GM23338 (cell line): ENCODE measurements at regions not wholly inside any gene's neighbourhood (a gene's known extent, or its start where the extent isn't known, plus 50 kb on each side); places are given as distances from the start of the nearest gene placed in this dataset.

Experiments used
- ATAC-seq: fragments of 200-7000 bp; cut with Tn5 transposase; 3 replicates; pipeline ENCODE4 v1.9.1; 2020
- DNase-seq: peaks from one replicate; pipeline ENCODE4 v3.0.0-alpha.2; 2015; ENCODE audit warnings: low spot score
- H2AFZ ChIP-seq: fragments of 200-600 bp; sonication (generic); 2 replicates; pipeline ENCODE4 v1.8.0; 2016; ENCODE audit warnings: antibody characterized with exemption, mild to moderate bottlenecking, moderate library complexity
- H3F3A ChIP-seq: fragments of 200-600 bp; sonication (generic); replicated peaks from 2 replicates; pipeline ENCODE4 v1.8.0; 2017; ENCODE audit warnings: antibody characterized with exemption, mixed run types, low read depth
- H3K27ac ChIP-seq: fragments of 200-600 bp; sonication (generic); 2 replicates; pipeline ENCODE4 v1.6.1; 2016; ENCODE audit warnings: low read depth
- H3K27me3 ChIP-seq: fragments of 200-600 bp; sonication (generic); 2 replicates; pipeline ENCODE4 v1.8.0; 2016; ENCODE audit warnings: mild to moderate bottlenecking, mixed run types, moderate library complexity; ENCODE audit not compliant: insufficient read depth
- H3K36me3 ChIP-seq: fragments of 200-600 bp; sonication (generic); 2 replicates; pipeline ENCODE4 v1.8.0; 2016; ENCODE audit warnings: mild to moderate bottlenecking; ENCODE audit not compliant: insufficient read depth
- H3K4me1 ChIP-seq: fragments of 200-600 bp; sonication (generic); 2 replicates; pipeline ENCODE4 v1.8.0; 2016; ENCODE audit warnings: mild to moderate bottlenecking, moderate library complexity; ENCODE audit not compliant: insufficient read depth
- H3K4me2 ChIP-seq: fragments of 200-600 bp; sonication (generic); 2 replicates; pipeline ENCODE4 v1.7.1; 2017; ENCODE audit warnings: mixed run types
- H3K4me3 ChIP-seq: fragments of 200-600 bp; sonication (generic); 2 replicates; pipeline ENCODE4 v1.6.1; 2016; ENCODE audit warnings: mixed run types
- H3K79me2 ChIP-seq: fragments of 200-600 bp; sonication (generic); replicated peaks from 2 replicates; pipeline ENCODE4 v1.8.0; 2017; ENCODE audit warnings: mild to moderate bottlenecking; ENCODE audit not compliant: insufficient read depth
- H3K9me2 ChIP-seq: fragments of 200-600 bp; sonication (generic); 2 replicates; pipeline ENCODE4 v1.8.0; 2017; ENCODE audit not compliant: insufficient read depth
- H4K20me1 ChIP-seq: fragments of 200-600 bp; sonication (generic); replicated peaks from 2 replicates; pipeline ENCODE4 v1.8.0; 2017; ENCODE audit warnings: mild to moderate bottlenecking; ENCODE audit not compliant: insufficient read depth
- H3K27ac Mint-ChIP-seq: 2 replicates; pipeline ENCODE4 v1.8.0; 2020; ENCODE audit warnings: inconsistent platforms, mild to moderate bottlenecking, moderate library complexity, mixed read lengths
- H3K27me3 Mint-ChIP-seq: 3 replicates; pipeline ENCODE4 v1.8.0; 2022; ENCODE audit warnings: low read depth, mild to moderate bottlenecking, moderate library complexity, mixed read lengths, inconsistent platforms; ENCODE audit not compliant: insufficient read depth, poor library complexity
- H3K36me3 Mint-ChIP-seq: 3 replicates; pipeline ENCODE4 v1.8.0; 2021; ENCODE audit warnings: low read depth, mild to moderate bottlenecking, inconsistent platforms, moderate library complexity, mixed read lengths
- H3K4me1 Mint-ChIP-seq: 3 replicates; pipeline ENCODE4 v1.8.0; 2020; ENCODE audit warnings: mild to moderate bottlenecking, inconsistent platforms, mixed read lengths
- H3K4me3 Mint-ChIP-seq: 3 replicates; pipeline ENCODE4 v1.8.0; 2021; ENCODE audit warnings: moderate library complexity, mild to moderate bottlenecking, inconsistent platforms, mixed read lengths
- H3K9me3 Mint-ChIP-seq: 3 replicates; pipeline ENCODE4 v1.8.0; 2020; ENCODE audit warnings: moderate library complexity, mild to moderate bottlenecking, inconsistent platforms, mixed read lengths
- ETS1 ChIP-seq: IDR thresholded peaks from 2 replicates; pipeline ENCODE4 v1.6.1; 2016; ENCODE audit warnings: antibody characterized with exemption
- EZH2 ChIP-seq: fragments of 200-600 bp; sonication (generic); IDR thresholded peaks from one replicate; pipeline ENCODE4 v1.8.0; 2017; ENCODE audit warnings: antibody characterized with exemption, mild to moderate bottlenecking, low read depth; ENCODE audit not compliant: unreplicated experiment
- EZH2phosphoT487 ChIP-seq: fragments of 200-600 bp; sonication (generic); IDR thresholded peaks from one replicate; pipeline ENCODE4 v1.8.1; 2018; ENCODE audit warnings: antibody characterized with exemption; ENCODE audit not compliant: unreplicated experiment
- JUNB ChIP-seq: IDR thresholded peaks from one replicate; pipeline ENCODE4 v1.6.1; 2016; ENCODE audit warnings: antibody characterized with exemption; ENCODE audit not compliant: unreplicated experiment
- NANOG ChIP-seq: IDR thresholded peaks from 2 replicates; pipeline ENCODE4 v1.6.1; 2016; ENCODE audit warnings: antibody characterized with exemption, borderline replicate concordance
- POLR2AphosphoS5 ChIP-seq: IDR thresholded peaks from 2 replicates; pipeline ENCODE4 v1.6.1; 2016; ENCODE audit warnings: antibody characterized with exemption, low read depth
- STAT1 ChIP-seq: IDR thresholded peaks from one replicate; pipeline ENCODE4 v1.6.1; 2016; ENCODE audit warnings: antibody characterized with exemption; ENCODE audit not compliant: unreplicated experiment
- ZNF114 ChIP-seq: fragments of 250-450 bp; sonication (Bioruptor Pico); IDR thresholded peaks from 2 replicates; pipeline ENCODE4 v1.5.0; 2020; ENCODE audit warnings: mild to moderate bottlenecking, moderate library complexity
- ZNF331 ChIP-seq: fragments of 250-450 bp; sonication (Bioruptor Pico); IDR thresholded peaks from 2 replicates; pipeline ENCODE4 v1.5.0; 2020; ENCODE audit warnings: low read depth, mild to moderate bottlenecking, moderate library complexity
- TF ChIP-seq, protein P1 (sequence below), 2 experiments: fragments of 200-600 bp in 1 of 2; sonication (generic) in 1 of 2; conservative IDR thresholded peaks; 2 replicates each; pipeline versions ENCODE4 v1.5.1 to v1.6.1; 2016 to 2017; ENCODE audit warnings: antibody characterized with exemption in 2 of 2, low read depth in 2 of 2, mild to moderate bottlenecking in 2 of 2, moderate library complexity in 1 of 2
- TF ChIP-seq, protein P2 (sequence below): fragments of 250-450 bp; sonication (Bioruptor Pico); IDR thresholded peaks from 2 replicates; pipeline ENCODE4 v1.5.0; 2020; ENCODE audit warnings: mild to moderate bottlenecking, moderate library complexity
- TF ChIP-seq, protein P3 (sequence below): IDR thresholded peaks from one replicate; pipeline ENCODE4 v1.6.1; 2018; ENCODE audit warnings: antibody characterized with exemption; ENCODE audit not compliant: unreplicated experiment

DNA sequence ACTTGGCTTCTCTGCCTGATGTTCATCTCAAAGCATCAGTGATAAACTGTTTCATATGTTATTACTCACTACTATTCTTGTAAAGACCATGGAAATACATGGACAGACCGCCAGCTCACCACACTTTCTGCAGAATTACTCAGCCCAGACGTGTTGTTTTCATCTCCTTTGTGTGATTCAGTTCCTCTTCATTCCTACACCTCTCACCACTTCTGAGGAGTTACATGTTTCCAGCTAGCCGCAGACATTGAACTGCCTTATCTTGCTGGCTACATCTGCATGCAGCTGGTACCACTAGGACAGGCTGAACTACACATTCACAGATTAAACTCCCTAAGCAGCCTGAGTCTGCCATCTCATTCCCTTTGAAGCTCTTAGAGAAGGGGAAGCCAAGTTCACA, 443.2 kb upstream of the FGF16 start:
- no peaks in the 10 kb centered on the region for H3K4me1 Mint-ChIP-seq
- Histone ChIP-seq H3F3A (no peaks in the 10 kb centered on the region), H3K4me3 (no peak overlapping the region), H2AFZ (no peak overlapping the region), H4K20me1 (no peaks in the 10 kb centered on the region), H3K36me3 (no peaks in the 10 kb centered on the region), H3K4me2 (no peak overlapping the region), H3K27me3 (no peaks in the 10 kb centered on the region), H3K4me1 (no peaks in the 10 kb centered on the region), H3K79me2 (no peaks in the 10 kb centered on the region), H3K27ac (no peak overlapping the region), H3K9me2 (no peaks in the 10 kb centered on the region)
- no peak for TF ChIP-seq POLR2AphosphoS5
- TF ChIP-seq EZH2phosphoT487: no peak
- TF ChIP-seq ZNF114: no peak
- no peak for TF ChIP-seq EZH2
- TF ChIP-seq, protein P1, sequence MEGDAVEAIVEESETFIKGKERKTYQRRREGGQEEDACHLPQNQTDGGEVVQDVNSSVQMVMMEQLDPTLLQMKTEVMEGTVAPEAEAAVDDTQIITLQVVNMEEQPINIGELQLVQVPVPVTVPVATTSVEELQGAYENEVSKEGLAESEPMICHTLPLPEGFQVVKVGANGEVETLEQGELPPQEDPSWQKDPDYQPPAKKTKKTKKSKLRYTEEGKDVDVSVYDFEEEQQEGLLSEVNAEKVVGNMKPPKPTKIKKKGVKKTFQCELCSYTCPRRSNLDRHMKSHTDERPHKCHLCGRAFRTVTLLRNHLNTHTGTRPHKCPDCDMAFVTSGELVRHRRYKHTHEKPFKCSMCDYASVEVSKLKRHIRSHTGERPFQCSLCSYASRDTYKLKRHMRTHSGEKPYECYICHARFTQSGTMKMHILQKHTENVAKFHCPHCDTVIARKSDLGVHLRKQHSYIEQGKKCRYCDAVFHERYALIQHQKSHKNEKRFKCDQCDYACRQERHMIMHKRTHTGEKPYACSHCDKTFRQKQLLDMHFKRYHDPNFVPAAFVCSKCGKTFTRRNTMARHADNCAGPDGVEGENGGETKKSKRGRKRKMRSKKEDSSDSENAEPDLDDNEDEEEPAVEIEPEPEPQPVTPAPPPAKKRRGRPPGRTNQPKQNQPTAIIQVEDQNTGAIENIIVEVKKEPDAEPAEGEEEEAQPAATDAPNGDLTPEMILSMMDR (conservative IDR thresholded peaks at IDR 0.05; ENCODE audit: low read depth in 2 of 2): no peak
- TF ChIP-seq JUNB: no peak
- TF ChIP-seq NANOG: no peak
- no peak for TF ChIP-seq STAT1
- no peak for TF ChIP-seq ZNF331 (CRISPR knock-in tag)
- TF ChIP-seq ETS1: no peak
- TF ChIP-seq, protein P2, sequence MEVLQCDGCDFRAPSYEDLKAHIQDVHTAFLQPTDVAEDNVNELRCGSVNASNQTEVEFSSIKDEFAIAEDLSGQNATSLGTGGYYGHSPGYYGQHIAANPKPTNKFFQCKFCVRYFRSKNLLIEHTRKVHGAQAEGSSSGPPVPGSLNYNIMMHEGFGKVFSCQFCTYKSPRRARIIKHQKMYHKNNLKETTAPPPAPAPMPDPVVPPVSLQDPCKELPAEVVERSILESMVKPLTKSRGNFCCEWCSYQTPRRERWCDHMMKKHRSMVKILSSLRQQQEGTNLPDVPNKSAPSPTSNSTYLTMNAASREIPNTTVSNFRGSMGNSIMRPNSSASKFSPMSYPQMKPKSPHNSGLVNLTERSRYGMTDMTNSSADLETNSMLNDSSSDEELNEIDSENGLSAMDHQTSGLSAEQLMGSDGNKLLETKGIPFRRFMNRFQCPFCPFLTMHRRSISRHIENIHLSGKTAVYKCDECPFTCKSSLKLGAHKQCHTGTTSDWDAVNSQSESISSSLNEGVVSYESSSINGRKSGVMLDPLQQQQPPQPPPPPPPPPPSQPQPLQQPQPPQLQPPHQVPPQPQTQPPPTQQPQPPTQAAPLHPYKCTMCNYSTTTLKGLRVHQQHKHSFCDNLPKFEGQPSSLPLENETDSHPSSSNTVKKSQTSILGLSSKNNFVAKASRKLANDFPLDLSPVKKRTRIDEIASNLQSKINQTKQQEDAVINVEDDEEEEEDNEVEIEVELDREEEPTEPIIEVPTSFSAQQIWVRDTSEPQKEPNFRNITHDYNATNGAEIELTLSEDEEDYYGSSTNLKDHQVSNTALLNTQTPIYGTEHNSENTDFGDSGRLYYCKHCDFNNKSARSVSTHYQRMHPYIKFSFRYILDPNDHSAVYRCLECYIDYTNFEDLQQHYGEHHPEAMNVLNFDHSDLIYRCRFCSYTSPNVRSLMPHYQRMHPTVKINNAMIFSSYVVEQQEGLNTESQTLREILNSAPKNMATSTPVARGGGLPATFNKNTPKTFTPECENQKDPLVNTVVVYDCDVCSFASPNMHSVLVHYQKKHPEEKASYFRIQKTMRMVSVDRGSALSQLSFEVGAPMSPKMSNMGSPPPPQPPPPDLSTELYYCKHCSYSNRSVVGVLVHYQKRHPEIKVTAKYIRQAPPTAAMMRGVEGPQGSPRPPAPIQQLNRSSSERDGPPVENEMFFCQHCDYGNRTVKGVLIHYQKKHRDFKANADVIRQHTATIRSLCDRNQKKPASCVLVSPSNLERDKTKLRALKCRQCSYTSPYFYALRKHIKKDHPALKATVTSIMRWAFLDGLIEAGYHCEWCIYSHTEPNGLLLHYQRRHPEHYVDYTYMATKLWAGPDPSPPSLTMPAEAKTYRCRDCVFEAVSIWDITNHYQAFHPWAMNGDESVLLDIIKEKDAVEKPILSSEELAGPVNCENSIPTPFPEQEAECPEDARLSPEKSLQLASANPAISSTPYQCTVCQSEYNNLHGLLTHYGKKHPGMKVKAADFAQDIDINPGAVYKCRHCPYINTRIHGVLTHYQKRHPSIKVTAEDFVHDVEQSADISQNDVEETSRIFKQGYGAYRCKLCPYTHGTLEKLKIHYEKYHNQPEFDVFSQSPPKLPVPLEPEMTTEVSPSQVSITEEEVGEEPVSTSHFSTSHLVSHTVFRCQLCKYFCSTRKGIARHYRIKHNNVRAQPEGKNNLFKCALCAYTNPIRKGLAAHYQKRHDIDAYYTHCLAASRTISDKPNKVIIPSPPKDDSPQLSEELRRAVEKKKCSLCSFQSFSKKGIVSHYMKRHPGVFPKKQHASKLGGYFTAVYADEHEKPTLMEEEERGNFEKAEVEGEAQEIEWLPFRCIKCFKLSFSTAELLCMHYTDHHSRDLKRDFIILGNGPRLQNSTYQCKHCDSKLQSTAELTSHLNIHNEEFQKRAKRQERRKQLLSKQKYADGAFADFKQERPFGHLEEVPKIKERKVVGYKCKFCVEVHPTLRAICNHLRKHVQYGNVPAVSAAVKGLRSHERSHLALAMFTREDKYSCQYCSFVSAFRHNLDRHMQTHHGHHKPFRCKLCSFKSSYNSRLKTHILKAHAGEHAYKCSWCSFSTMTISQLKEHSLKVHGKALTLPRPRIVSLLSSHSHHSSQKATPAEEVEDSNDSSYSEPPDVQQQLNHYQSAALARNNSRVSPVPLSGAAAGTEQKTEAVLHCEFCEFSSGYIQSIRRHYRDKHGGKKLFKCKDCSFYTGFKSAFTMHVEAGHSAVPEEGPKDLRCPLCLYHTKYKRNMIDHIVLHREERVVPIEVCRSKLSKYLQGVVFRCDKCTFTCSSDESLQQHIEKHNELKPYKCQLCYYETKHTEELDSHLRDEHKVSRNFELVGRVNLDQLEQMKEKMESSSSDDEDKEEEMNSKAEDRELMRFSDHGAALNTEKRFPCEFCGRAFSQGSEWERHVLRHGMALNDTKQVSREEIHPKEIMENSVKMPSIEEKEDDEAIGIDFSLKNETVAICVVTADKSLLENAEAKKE (CRISPR knock-in tag): no peak
- TF ChIP-seq, protein P3, sequence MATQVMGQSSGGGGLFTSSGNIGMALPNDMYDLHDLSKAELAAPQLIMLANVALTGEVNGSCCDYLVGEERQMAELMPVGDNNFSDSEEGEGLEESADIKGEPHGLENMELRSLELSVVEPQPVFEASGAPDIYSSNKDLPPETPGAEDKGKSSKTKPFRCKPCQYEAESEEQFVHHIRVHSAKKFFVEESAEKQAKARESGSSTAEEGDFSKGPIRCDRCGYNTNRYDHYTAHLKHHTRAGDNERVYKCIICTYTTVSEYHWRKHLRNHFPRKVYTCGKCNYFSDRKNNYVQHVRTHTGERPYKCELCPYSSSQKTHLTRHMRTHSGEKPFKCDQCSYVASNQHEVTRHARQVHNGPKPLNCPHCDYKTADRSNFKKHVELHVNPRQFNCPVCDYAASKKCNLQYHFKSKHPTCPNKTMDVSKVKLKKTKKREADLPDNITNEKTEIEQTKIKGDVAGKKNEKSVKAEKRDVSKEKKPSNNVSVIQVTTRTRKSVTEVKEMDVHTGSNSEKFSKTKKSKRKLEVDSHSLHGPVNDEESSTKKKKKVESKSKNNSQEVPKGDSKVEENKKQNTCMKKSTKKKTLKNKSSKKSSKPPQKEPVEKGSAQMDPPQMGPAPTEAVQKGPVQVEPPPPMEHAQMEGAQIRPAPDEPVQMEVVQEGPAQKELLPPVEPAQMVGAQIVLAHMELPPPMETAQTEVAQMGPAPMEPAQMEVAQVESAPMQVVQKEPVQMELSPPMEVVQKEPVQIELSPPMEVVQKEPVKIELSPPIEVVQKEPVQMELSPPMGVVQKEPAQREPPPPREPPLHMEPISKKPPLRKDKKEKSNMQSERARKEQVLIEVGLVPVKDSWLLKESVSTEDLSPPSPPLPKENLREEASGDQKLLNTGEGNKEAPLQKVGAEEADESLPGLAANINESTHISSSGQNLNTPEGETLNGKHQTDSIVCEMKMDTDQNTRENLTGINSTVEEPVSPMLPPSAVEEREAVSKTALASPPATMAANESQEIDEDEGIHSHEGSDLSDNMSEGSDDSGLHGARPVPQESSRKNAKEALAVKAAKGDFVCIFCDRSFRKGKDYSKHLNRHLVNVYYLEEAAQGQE: no peak
- H3K27me3 Mint-ChIP-seq: no peaks in the 10 kb centered on the region
- no peak overlapping the region for H3K4me3 Mint-ChIP-seq
- ATAC-seq (no peak), DNase-seq (no peak)
- no peak overlapping the region for H3K27ac Mint-ChIP-seq
- peaks cover 10% of the 10 kb centered on the region for H3K36me3 Mint-ChIP-seq
- H3K9me3 Mint-ChIP-seq: peaks cover 14% of the 10 kb centered on the region; the same call in 2 of the 3 replicates
